Naive thymus-derived CD8-positive, alpha-beta T cell (primary cell): ENCODE measurements at regions not wholly inside any gene's neighbourhood (a gene's known extent, or its start where the extent isn't known, plus 50 kb on each side); places are given as distances from the start of the nearest gene placed in this dataset.
A peak's percentile ranks its signal among the peaks of the same experiment; 100 is the strongest.

Experiments used
- ATAC-seq, 2 donors: fragments of 150-1000 bp; cut with Tn5 transposase in 1 of 2; sonication (Bioruptor Pico), chemical (Tn5 transposase) in 1 of 2; 1 replicate in 1 of 2; 2 replicates in 1 of 2; pipeline ENCODE4 v1.10.0; 2021; ENCODE audit warnings: mild to moderate bottlenecking in 2 of 2, moderate library complexity in 2 of 2
- POLR2A ChIA-PET: fragments of 350-600 bp; sonication (Branson Sonifier 250); formaldehyde crosslinking; loops from one replicate; lab custom pipeline; 2021; ENCODE audit warnings: antibody characterized with exemption; lab: Charles Lee
- DNase-seq, 10 donors: peaks; one replicate each; pipeline versions ENCODE4 v3.0.0 to v3.0.0-alpha.2; 2020 to 2022
- H3K27ac Mint-ChIP-seq, 10 donors: one replicate each; pipeline ENCODE4 v1.8.0; 2020 to 2022; ENCODE audit warnings: mild to moderate bottlenecking in 10 of 10, mixed read lengths in 10 of 10, moderate library complexity in 4 of 10, inconsistent platforms in 1 of 10
- H3K27me3 Mint-ChIP-seq, 5 donors: one replicate each; pipeline ENCODE4 v1.8.0; 2021 to 2022; ENCODE audit warnings: mixed read lengths in 5 of 5
- H3K36me3 Mint-ChIP-seq, 3 donors: one replicate each; pipeline ENCODE4 v1.8.0; 2020 to 2022; ENCODE audit warnings: mixed read lengths in 3 of 3, mild to moderate bottlenecking in 2 of 3, inconsistent platforms in 1 of 3
- H3K4me1 Mint-ChIP-seq, 4 donors: one replicate each; pipeline ENCODE4 v1.8.0; 2021 to 2022; ENCODE audit warnings: mixed read lengths in 4 of 4
- H3K4me3 Mint-ChIP-seq, 10 donors: one replicate each; pipeline ENCODE4 v1.8.0; 2020 to 2022; ENCODE audit warnings: mild to moderate bottlenecking in 10 of 10, mixed read lengths in 10 of 10, moderate library complexity in 6 of 10, inconsistent platforms in 1 of 10
- H3K9me3 Mint-ChIP-seq, 9 donors: one replicate each; pipeline ENCODE4 v1.8.0; 2020 to 2022; ENCODE audit warnings: mixed read lengths in 9 of 9, mild to moderate bottlenecking in 3 of 9, inconsistent platforms in 1 of 9, moderate library complexity in 1 of 9

DNA sequence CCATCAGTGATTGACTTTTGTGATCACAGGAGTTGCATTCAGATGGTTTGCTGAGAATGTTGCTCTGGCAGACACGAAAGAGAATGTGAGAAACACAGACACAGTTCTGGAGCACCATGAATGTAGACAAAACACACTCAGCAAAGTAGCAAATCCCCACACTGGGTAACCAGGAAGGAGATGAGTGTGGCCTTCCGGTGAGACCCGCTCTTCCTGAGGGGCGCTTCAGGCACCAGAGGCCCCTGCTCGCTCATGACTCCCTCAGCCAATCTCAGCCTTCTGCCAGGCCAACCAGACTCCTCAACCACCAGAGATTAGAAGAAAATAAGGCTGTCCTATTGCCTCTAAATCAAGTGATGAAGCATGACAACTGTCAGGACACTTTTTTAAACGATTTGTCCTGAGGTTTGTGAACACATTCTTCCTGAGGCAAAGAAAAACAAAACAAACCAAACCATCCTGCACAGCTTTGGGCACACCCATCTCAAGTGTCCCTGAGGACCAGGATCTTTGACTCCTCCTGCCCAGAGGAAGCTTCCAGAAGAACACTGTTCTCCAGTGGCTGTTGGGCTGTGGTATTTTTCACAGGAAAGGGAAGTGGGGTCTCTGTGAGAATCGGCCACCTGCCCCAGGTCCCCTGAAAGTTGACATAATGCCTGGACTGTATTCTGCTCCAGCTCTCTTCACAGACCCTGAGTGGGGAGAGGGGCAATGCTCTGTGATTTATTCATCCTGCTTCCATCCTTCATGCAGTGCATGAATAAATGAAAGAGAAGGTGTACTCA, 152.8 kb downstream of the BCL11A start:
- peaks cover 0 to 4% (median 1%) of the 10 kb centered on the region in 5 donors for H3K27me3 Mint-ChIP-seq
- H3K4me3 Mint-ChIP-seq = peak overlapping the region in 1 of 10 donors; percentile 43
- peaks cover 2 to 20% (median 8%) of the 10 kb centered on the region in 4 donors for H3K4me1 Mint-ChIP-seq
- peak overlapping the region in 2 of 10 donors; percentile 48 to 65 for H3K27ac Mint-ChIP-seq
- ATAC-seq (no peak), DNase-seq (no peak)
- no peaks in the 10 kb centered on the region for H3K36me3 Mint-ChIP-seq
- peaks cover 0 to 3% (median 0%) of the 10 kb centered on the region in 9 donors for H3K9me3 Mint-ChIP-seq
- POLR2A ChIA-PET = interaction anchor here (0.9 kb wide), 1 partner anchor 13 kb away, joined by 3 read pairs; no protein-coding TSS in a partner anchor

DNA sequence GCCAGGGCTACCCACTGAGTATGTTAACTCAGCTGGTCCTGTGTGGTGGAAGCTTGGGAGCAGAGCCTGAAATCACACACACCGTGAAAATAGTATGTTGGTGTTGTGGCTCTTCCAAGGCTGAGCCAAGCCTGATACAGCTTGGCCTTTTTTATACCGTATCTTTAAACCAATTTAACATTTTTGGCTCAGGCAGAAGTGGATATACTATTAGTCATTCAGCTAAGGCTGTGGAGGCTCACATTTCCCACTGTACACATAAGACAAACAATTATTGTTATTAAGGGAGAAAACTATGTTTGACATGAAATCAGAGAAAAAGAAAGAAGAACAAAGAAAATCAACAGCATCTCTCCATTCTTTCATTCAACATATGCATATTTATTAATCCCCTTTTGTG, 159.0 kb downstream of the BCL11A start:
- DNase-seq = no peak
- no peak overlapping the region for H3K4me3 Mint-ChIP-seq
- peaks cover 0 to 3% (median 0%) of the 10 kb centered on the region in 5 donors for H3K27me3 Mint-ChIP-seq
- no peak overlapping the region for H3K27ac Mint-ChIP-seq
- POLR2A ChIA-PET = no interaction called here
- peaks cover 0 to 18% (median under 1%) of the 10 kb centered on the region in 4 donors for H3K4me1 Mint-ChIP-seq
- no peaks in the 10 kb centered on the region for H3K36me3 Mint-ChIP-seq
- no peak for ATAC-seq
- H3K9me3 Mint-ChIP-seq = peaks cover 0 to under 1% (median 0%) of the 10 kb centered on the region in 9 donors

DNA sequence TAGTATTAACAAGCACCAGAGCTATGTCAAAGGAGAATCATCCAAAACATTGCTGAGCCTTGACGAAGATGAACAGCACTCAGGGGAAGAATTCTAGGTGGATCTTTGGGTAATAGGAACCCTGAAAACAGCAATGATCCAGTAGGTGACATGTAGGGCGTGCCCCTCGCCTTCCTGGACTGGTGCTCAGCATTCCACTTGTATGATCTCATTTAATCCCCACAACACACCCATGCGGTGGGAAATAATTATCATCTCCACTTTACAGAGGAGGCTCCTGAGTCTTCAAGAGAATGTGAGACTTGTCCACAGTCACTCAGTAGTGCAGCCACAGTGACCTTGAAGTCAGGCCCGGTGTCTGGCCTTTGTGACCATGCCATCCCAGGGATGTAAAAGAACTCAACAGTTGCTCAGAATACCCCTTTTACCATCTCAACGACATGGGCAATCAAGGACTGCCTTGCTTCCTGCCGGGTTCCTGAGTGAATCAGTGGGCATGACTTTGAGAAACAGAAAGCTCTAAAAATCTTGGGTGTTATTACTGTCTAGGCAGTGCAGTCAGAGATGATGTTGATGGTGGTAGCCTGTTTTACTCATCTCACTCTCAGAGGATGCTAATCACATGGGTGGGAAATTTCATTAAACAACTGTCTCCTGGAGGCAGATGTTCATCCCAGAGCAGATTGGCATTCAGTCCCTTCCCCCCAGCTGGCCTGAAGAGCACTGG, 161.6 kb downstream of the BCL11A start:
- ATAC-seq = no peak
- no peak overlapping the region for H3K4me3 Mint-ChIP-seq
- H3K36me3 Mint-ChIP-seq = no peaks in the 10 kb centered on the region
- peaks cover 0 to 17% (median 0%) of the 10 kb centered on the region in 4 donors for H3K4me1 Mint-ChIP-seq
- POLR2A ChIA-PET = no interaction called here
- H3K27me3 Mint-ChIP-seq = peaks cover 0 to 9% (median 0%) of the 10 kb centered on the region in 5 donors
- peak overlapping the region in 1 of 10 donors; percentile 81 for H3K27ac Mint-ChIP-seq
- DNase-seq = no peak
- no peaks in the 10 kb centered on the region for H3K9me3 Mint-ChIP-seq

- peaks cover 0 to 9% (median 0%) of the 10 kb centered on the region in 5 donors for H3K27me3 Mint-ChIP-seq
- POLR2A ChIA-PET = no interaction called here
- H3K4me1 Mint-ChIP-seq = peaks cover 0 to 17% (median 0%) of the 10 kb centered on the region in 4 donors
- H3K27ac Mint-ChIP-seq = peak overlapping the region in 2 of 10 donors; percentile 14 to 81
- ATAC-seq = no peak
- no peaks in the 10 kb centered on the region for H3K9me3 Mint-ChIP-seq
- no peaks in the 10 kb centered on the region for H3K36me3 Mint-ChIP-seq
- no peak for DNase-seq
- peak overlapping the region in 1 of 10 donors; percentile 41 for H3K4me3 Mint-ChIP-seq
Measured at GRCh38 chr2:60391230-60391629, 162.2 kb downstream of the BCL11A start.

DNA sequence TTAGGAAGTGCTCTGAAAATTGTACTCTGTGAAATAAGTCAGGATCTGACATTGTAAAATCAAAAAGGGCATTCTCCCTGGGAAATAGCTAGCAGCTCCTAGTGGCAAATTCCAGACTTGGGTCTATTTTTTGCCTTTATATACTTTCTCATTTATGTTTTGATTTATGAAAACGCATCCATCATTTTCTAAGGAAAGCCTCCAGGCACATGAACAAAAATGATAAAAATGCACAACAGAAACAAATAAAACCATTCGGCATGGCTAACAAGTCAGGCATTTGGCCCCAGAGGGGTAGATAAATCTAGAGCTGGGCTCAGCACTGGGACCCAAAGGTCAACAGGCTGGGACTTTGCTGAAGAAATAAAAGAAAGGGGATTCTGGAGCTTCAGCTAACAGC, 167.0 kb downstream of the BCL11A start:
- Mint-ChIP-seq H3K9me3 (peaks cover 0 to 3% (median 0%) of the 10 kb centered on the region in 9 donors), H3K27ac (no peak overlapping the region), H3K4me1 (peaks cover 0 to 7% (median 0%) of the 10 kb centered on the region in 4 donors), H3K4me3 (no peak overlapping the region), H3K27me3 (peaks cover 0 to 27% (median 12%) of the 10 kb centered on the region in 5 donors), H3K36me3 (peaks cover 0 to 3% (median 0%) of the 10 kb centered on the region in 3 donors)
- no peak for ATAC-seq
- POLR2A ChIA-PET = interaction anchor here (0.6 kb wide), 1 partner anchor 557 kb away, joined by 3 read pairs; no protein-coding TSS in a partner anchor
- DNase-seq = no peak

- peaks cover 0 to 1% (median 0%) of the 10 kb centered on the region in 4 donors for H3K4me1 Mint-ChIP-seq
Measured at GRCh38 chr2:60385648-60386047, 167.8 kb downstream of the BCL11A start.

GRCh38 chr2:60383401-60384143, 169.9 kb downstream of the BCL11A start:
- H3K9me3 Mint-ChIP-seq = peaks cover 0 to 4% (median 0%) of the 10 kb centered on the region in 9 donors
- peaks cover 0 to 3% (median 0%) of the 10 kb centered on the region in 3 donors for H3K36me3 Mint-ChIP-seq
- ATAC-seq = no peak
- POLR2A ChIA-PET = no interaction called here
- H3K4me3 Mint-ChIP-seq = no peak overlapping the region
- H3K4me1 Mint-ChIP-seq = peaks cover 0 to 11% (median 0%) of the 10 kb centered on the region in 4 donors
- H3K27me3 Mint-ChIP-seq = peaks cover 1 to 31% (median 10%) of the 10 kb centered on the region in 5 donors
- DNase-seq = no peak
- peak overlapping the region in 1 of 10 donors; percentile 9 for H3K27ac Mint-ChIP-seq

More at GRCh38 chr2:60385648-60386047, 167.8 kb downstream of the BCL11A start:
- H3K27ac Mint-ChIP-seq = no peak overlapping the region
- H3K4me3 Mint-ChIP-seq = no peak overlapping the region
- DNase-seq = no peak
- POLR2A ChIA-PET = no interaction called here
- peaks cover 0 to 4% (median 0%) of the 10 kb centered on the region in 9 donors for H3K9me3 Mint-ChIP-seq
- H3K36me3 Mint-ChIP-seq = peaks cover 0 to 3% (median 0%) of the 10 kb centered on the region in 3 donors
- ATAC-seq = no peak
- H3K27me3 Mint-ChIP-seq = peaks cover 0 to 31% (median 12%) of the 10 kb centered on the region in 5 donors

DNA sequence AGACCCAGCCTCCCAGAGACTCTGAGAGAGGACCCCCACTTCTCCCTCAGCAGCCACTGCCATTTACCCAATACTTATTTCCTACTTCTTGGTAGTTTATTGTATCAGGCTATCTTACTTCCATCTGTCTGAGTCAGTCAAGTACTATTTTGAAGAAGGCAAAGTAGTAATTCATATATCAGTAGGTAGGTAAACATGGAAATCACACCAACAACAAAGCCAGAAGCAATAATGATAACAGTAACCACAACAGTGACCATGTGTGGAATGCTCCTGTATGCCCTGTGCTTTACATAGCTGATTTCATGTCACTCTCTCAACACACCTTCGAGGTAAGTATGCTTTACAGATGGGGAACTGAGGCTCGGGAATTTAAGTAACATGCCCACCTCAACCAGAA, 173.0 kb downstream of the BCL11A start:
- POLR2A ChIA-PET = no interaction called here

DNA sequence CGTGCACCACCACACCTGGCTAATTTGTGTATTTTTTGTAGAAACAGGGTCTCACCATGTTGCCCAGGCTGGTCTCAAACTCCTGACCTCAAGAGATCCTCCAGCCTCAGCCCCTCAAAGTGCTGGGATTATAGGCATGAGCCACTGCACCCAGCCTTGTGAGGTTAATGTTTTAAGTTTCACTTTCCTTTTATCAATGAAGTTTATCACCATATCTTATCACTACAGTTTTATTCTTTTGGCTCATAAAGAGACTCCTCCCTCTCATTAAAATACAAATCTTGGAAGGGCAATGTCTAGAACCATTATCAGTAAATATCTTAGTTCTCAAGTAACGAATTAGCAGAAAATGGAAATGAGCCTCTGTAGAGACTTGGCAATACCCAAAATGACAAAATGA, 173.8 kb downstream of the BCL11A start:
- peaks cover 0 to 11% (median 0%) of the 10 kb centered on the region in 4 donors for H3K4me1 Mint-ChIP-seq
- POLR2A ChIA-PET = no interaction called here
- no peak for DNase-seq

More for the DNA sequence above, 173.0 kb downstream of the BCL11A start:
- peaks cover 0 to 11% (median 0%) of the 10 kb centered on the region in 4 donors for H3K4me1 Mint-ChIP-seq
- ATAC-seq = no peak
- H3K36me3 Mint-ChIP-seq = peaks cover 0 to 3% (median 0%) of the 10 kb centered on the region in 3 donors
- no peak overlapping the region for H3K4me3 Mint-ChIP-seq
- DNase-seq = no peak
- no peak overlapping the region for H3K27ac Mint-ChIP-seq
- H3K9me3 Mint-ChIP-seq = peaks cover 0 to 4% (median 0%) of the 10 kb centered on the region in 9 donors
- H3K27me3 Mint-ChIP-seq = peaks cover 1 to 31% (median 4%) of the 10 kb centered on the region in 5 donors

DNA sequence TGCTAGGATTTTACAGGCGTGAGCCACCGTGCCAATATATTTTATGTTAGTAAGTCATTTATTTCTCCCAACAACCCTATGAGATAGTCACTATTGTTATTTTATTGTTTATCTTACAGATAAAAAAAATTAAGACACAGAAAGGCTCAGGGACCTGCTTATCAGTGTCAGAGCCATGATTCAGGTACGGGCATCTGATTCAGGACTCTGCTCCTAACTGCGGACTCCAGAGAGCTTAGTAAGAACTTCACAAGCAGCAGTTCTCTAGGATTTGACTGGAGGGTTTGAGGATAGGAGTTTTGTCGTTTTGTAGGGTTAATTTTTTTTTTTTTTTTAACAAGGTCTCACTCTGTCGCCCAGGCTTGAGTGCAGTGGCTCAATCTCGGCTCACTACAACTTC, 174.2 kb downstream of the BCL11A start:
- DNase-seq (no peak), ATAC-seq (no peak)
- H3K27me3 Mint-ChIP-seq = peaks cover 1 to 31% (median 4%) of the 10 kb centered on the region in 5 donors
- no peak overlapping the region for H3K4me3 Mint-ChIP-seq
- H3K36me3 Mint-ChIP-seq = peaks cover 0 to 3% (median 0%) of the 10 kb centered on the region in 3 donors
- POLR2A ChIA-PET = no interaction called here
- peaks cover 0 to 4% (median 0%) of the 10 kb centered on the region in 9 donors for H3K9me3 Mint-ChIP-seq
- no peak overlapping the region for H3K27ac Mint-ChIP-seq
- H3K4me1 Mint-ChIP-seq = peaks cover 0 to 11% (median 0%) of the 10 kb centered on the region in 4 donors

More for the DNA sequence above, 173.8 kb downstream of the BCL11A start:
- Mint-ChIP-seq H3K27me3 (peaks cover 1 to 31% (median 4%) of the 10 kb centered on the region in 5 donors), H3K27ac (no peak overlapping the region), H3K36me3 (peaks cover 0 to 3% (median 0%) of the 10 kb centered on the region in 3 donors), H3K4me3 (no peak overlapping the region), H3K9me3 (peaks cover 0 to 4% (median 0%) of the 10 kb centered on the region in 9 donors)
- ATAC-seq = no peak

DNA sequence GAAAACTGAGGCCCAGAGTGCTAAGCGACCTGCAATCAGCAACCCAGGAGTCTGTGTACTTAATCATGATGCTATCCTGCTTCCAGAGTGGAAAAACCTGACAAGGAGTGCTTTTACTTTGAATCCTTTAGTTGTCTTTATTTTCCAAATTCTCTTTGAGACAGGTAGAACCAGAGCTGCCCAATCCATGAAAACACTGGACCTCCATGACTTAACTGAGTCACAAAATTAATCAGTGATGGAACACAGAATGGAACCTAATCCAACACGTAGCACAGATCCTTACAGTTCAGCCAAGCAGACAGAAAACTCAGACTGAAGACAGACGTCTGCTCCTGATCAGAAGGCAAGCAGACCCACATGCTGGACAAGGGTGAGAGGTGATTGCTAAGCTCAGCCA, 175.6 kb downstream of the BCL11A start:
- DNase-seq = no peak
- Mint-ChIP-seq H3K27ac (no peak overlapping the region), H3K9me3 (peaks cover 0 to 4% (median 0%) of the 10 kb centered on the region in 9 donors), H3K36me3 (peaks cover 0 to 3% (median 0%) of the 10 kb centered on the region in 3 donors), H3K27me3 (peaks cover 1 to 18% (median 3%) of the 10 kb centered on the region in 5 donors), H3K4me1 (peaks cover 0 to 9% (median 0%) of the 10 kb centered on the region in 4 donors), H3K4me3 (no peak overlapping the region)
- no peak for ATAC-seq
- POLR2A ChIA-PET = no interaction called here

DNA sequence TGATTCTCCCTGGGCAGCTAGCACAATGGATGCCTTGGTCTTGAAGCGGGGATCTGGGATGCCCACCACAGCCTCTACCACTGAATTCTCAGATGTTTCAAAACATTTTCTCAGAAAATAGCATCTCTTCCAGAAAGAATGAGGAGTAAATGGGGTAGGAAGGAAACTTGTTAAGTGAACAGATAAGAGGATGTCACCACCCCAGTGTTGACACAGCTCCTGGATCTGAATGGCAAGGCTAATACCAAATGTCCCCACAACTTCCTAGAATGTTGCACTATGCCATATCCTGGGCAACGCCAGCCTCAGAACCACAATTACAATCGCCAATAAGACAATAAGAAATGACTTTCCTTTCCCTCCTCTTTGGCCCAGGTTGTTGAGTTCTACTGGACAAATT, 177.2 kb downstream of the BCL11A start:
- no peak overlapping the region for H3K4me3 Mint-ChIP-seq
- H3K36me3 Mint-ChIP-seq = no peaks in the 10 kb centered on the region
- no peak overlapping the region for H3K27ac Mint-ChIP-seq
- H3K4me1 Mint-ChIP-seq = peaks cover 0 to 21% (median 0%) of the 10 kb centered on the region in 4 donors
- DNase-seq (no peak), ATAC-seq (no peak)
- POLR2A ChIA-PET = no interaction called here
- H3K27me3 Mint-ChIP-seq = peaks cover 0 to 2% (median 0%) of the 10 kb centered on the region in 5 donors
- no peaks in the 10 kb centered on the region for H3K9me3 Mint-ChIP-seq
